Activated naive CD4-positive, alpha-beta T cell treated with anti-CD3 and anti-CD28 coated beads, Interleukin-2, amount 50 U/mL, for 72 hours (primary cell): ENCODE measurements at regions not wholly inside any gene's neighbourhood (a gene's known extent, or its start where the extent isn't known, plus 50 kb on each side); places are given as distances from the start of the nearest gene placed in this dataset.
A peak's percentile ranks its signal among the peaks of the same experiment; 100 is the strongest.
"Not testable (repeated sequence)": the region's sequence is repeated elsewhere in the genome, so short reads cannot be mapped to it uniquely, and the experiment has no call there.

Source experiments
- ATAC-seq, 2 donors: fragments of 150-1000 bp; cut with Tn5 transposase; 2 replicates each; pipeline ENCODE4 v1.10.0; 2021; ENCODE audit warnings: mild to moderate bottlenecking in 2 of 2, moderate library complexity in 2 of 2
- DNase-seq, 2 donors: peaks; one replicate each; pipeline ENCODE4 v3.0.0; 2021 to 2022; ENCODE audit warnings: low spot score in 2 of 2
- H3K27ac Mint-ChIP-seq, 2 donors: one replicate each; pipeline ENCODE4 v1.8.0; 2022; ENCODE audit warnings: mild to moderate bottlenecking in 2 of 2, mixed read lengths in 2 of 2
- H3K36me3 Mint-ChIP-seq, 2 donors: one replicate each; pipeline ENCODE4 v1.8.0; 2022; ENCODE audit warnings: mixed read lengths in 2 of 2
- H3K9me3 Mint-ChIP-seq, 2 donors: one replicate each; pipeline ENCODE4 v1.8.0; 2022; ENCODE audit warnings: mixed read lengths in 2 of 2

GRCh38 chr21:43292041-43292865 lies 123.4 kb downstream of the CRYAA start:
- H3K36me3 Mint-ChIP-seq: no peaks in the 10 kb centered on the region
- ATAC-seq (no peak), DNase-seq (no peak)
- H3K27ac Mint-ChIP-seq: no peak overlapping the region
- peaks cover 0 to 7% of the 10 kb centered on the region in 2 donors for H3K9me3 Mint-ChIP-seq

- Mint-ChIP-seq H3K27ac (no peak overlapping the region), H3K36me3 (no peaks in the 10 kb centered on the region), H3K9me3 (peaks cover 0 to 7% of the 10 kb centered on the region in 2 donors)
- DNase-seq (no peak), ATAC-seq (no peak)
Measured at GRCh38 chr21:43291347-43291950, 122.6 kb downstream of the CRYAA start.

- H3K9me3 Mint-ChIP-seq: peaks cover 0 to 5% of the 10 kb centered on the region in 2 donors
- DNase-seq: no peak
- no peak for ATAC-seq
- no peak overlapping the region for H3K27ac Mint-ChIP-seq
- H3K36me3 Mint-ChIP-seq: no peaks in the 10 kb centered on the region
Measured at GRCh38 chr21:43290421-43291346, 121.9 kb downstream of the CRYAA start.

DNA sequence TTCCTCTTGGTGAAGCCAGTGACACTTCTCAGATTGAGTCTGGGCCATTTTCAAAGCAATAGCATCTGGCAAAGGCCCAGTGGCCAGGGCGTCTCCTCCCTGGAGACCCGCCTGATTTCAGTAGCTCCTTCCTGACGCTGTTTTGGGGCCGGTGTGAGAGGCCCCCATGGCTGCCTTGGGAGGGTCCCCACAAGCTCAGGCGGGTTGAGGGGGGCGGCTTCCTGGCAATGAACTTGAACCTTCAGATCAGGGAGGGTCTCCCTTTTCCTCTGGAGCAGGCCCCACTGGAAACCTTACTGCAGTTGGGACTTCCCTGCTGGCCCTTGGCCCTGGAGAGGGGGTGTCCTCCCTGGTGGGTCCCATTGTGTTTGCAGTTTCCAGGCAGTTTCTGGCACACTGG lies 121.2 kb downstream of the CRYAA start:
- H3K36me3 Mint-ChIP-seq: no peaks in the 10 kb centered on the region
- DNase-seq: no peak
- no peaks in the 10 kb centered on the region for H3K9me3 Mint-ChIP-seq
- H3K27ac Mint-ChIP-seq: no peak overlapping the region
- ATAC-seq: no peak

- ATAC-seq (no peak), DNase-seq (no peak)
- Mint-ChIP-seq H3K36me3 (no peaks in the 10 kb centered on the region), H3K9me3 (no peaks in the 10 kb centered on the region), H3K27ac (no peak overlapping the region)
Measured at GRCh38 chr21:43289442-43289841, 120.6 kb downstream of the CRYAA start.

GRCh38 chr21:43287795-43288755 lies 119.3 kb downstream of the CRYAA start:
- H3K27ac Mint-ChIP-seq: no peak overlapping the region
- no peaks in the 10 kb centered on the region for H3K9me3 Mint-ChIP-seq
- no peak for DNase-seq
- H3K36me3 Mint-ChIP-seq: no peaks in the 10 kb centered on the region
- ATAC-seq: no peak

GRCh38 chr21:43287111-43287760 lies 118.4 kb downstream of the CRYAA start:
- H3K27ac Mint-ChIP-seq: no peak overlapping the region
- ATAC-seq (peak in 1 of 2 donors; percentile 51), DNase-seq (no peak)
- no peaks in the 10 kb centered on the region for H3K36me3 Mint-ChIP-seq
- no peaks in the 10 kb centered on the region for H3K9me3 Mint-ChIP-seq

DNA sequence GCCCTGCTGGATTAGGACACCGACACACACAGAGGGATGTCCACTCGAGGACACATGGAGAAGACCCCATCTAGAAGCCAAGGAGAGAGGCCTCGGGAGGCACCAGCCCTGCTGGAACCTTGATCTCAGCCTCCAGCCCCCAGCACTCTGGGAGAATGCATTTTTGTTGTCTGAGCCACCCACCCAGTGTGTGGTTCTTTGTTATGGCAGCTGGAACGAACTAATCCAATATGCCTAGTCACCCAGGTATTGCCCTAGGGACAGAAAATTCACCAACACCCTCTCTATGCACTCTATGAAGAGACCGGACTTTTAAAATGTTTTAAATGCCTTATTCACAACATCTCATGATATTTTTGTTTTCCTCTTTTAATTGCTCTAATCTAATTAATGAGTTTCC lies 117.4 kb downstream of the CRYAA start:
- DNase-seq: no peak

DNA sequence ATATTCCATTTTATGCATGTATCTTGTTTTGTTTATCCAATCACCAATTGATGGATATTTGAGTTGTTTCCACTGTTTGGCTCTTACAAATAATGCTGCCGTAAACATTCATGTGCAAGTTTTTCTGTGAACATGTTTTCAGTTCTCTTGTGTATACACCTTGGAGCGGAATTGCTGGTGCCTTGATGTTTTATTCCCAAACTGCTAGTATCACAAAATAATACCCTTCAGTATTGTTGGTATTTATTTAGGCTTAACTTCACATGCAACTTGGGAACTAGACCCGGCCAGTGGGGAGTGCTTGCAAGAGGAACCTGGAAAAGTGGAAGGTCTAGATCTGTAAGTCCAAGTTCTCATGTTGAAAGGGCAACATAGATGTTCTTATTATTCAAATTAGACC lies 115.9 kb downstream of the CRYAA start:
- ATAC-seq (no peak), DNase-seq (no peak)
- Mint-ChIP-seq H3K9me3 (no peaks in the 10 kb centered on the region), H3K27ac (no peak overlapping the region), H3K36me3 (no peaks in the 10 kb centered on the region)

More for the DNA sequence above, 117.4 kb downstream of the CRYAA start:
- H3K9me3 Mint-ChIP-seq: no peaks in the 10 kb centered on the region
- no peak overlapping the region for H3K27ac Mint-ChIP-seq
- no peaks in the 10 kb centered on the region for H3K36me3 Mint-ChIP-seq
- no peak for ATAC-seq

- H3K36me3 Mint-ChIP-seq: no peaks in the 10 kb centered on the region
- DNase-seq (no peak), ATAC-seq (no peak)
- H3K27ac Mint-ChIP-seq: no peak overlapping the region
- no peaks in the 10 kb centered on the region for H3K9me3 Mint-ChIP-seq
Measured at GRCh38 chr21:43284238-43284637, 115.4 kb downstream of the CRYAA start.

- H3K36me3 Mint-ChIP-seq, ATAC-seq, H3K9me3 Mint-ChIP-seq, H3K27ac Mint-ChIP-seq, DNase-seq: not testable (repeated sequence)
Measured at GRCh38 chr21:43283925-43284221, 115.1 kb downstream of the CRYAA start.

- H3K27ac Mint-ChIP-seq: no peak overlapping the region
- no peak for ATAC-seq
- H3K36me3 Mint-ChIP-seq: no peaks in the 10 kb centered on the region
- DNase-seq: no peak
- no peaks in the 10 kb centered on the region for H3K9me3 Mint-ChIP-seq
Measured at GRCh38 chr21:43283136-43283924, 114.5 kb downstream of the CRYAA start.

DNA sequence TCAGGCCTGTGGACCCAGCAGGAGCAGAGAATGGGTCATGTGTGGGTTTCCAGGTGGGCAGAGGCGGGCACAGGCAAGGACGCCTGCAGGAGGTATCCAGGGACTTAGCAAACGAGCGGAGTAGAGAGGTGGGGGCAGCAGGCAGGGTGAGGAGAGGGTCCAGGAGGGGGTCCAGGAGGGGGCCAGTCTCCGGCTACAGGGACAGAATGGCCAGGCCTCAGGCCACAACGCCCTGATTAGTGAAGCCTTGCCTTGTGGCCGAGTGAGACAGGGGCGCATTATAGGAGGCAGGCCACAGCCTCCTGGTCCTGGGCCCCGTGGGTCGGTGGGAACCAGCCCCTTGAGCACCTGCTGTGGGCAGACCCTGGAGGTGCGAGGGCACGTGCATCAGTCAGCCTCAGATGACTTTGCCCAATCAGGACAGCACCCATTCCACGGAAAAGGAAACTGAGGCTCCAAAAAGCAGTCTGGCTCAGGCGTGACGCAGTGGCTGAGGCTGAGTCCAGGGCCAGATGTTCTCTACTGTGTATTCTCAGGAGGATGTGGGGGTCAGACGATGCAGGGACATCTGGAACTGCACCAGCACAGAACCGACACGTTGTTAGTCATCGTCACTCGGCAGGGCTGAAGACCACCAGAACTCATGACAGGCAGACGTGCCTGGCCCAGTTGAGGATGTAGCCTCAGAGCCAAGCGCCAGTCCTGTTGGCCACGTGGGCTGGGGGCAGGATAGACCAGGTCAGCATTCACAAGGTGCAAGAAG lies 113.7 kb downstream of the CRYAA start:
- DNase-seq (no peak), ATAC-seq (no peak)
- Mint-ChIP-seq H3K27ac (no peak overlapping the region), H3K9me3 (no peaks in the 10 kb centered on the region), H3K36me3 (no peaks in the 10 kb centered on the region)

DNA sequence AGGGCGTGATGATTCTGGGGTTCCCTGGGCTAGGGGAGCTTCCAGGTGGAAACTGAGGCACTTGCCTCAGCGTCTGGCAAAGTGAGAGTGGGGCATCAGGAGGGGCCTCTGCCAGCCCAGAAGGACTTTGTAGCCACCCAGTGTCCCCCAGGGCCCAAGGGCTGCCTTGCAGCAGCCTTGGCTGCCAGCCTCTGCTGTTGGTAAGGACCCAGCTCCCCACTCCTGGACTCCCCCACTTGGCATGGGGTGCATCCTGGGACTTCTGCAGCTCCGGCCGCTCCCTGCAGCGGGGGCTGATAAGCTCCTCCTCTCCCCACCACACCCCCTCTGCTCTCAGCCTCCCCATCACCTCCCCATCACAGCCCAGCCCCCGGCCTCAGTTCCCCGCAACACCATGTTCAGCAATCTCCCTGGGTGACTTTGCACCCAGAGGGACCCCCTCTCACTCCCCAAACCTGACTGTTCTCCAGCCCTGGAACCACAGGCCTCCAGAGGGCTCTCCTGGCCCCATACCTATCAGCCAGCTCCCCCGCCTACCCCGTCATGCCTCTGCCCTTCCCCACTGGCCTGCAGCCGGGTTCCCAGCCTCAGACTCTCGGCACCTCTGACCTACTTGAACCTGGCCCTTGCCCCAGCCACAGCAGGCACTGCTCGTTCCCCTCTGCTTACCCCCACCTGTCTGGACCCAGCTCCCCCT lies 113.0 kb downstream of the CRYAA start:
- DNase-seq: no peak
- no peaks in the 10 kb centered on the region for H3K9me3 Mint-ChIP-seq
- no peak overlapping the region for H3K27ac Mint-ChIP-seq
- H3K36me3 Mint-ChIP-seq: no peaks in the 10 kb centered on the region
- no peak for ATAC-seq
